SK-N-SH treated with all-trans-retinoic acid at 6 μM for 48 hours (cell line): ENCODE measurements at regions not wholly inside any gene's neighbourhood (a gene's known extent, or its start where the extent isn't known, plus 50 kb on each side); places are given as distances from the start of the nearest gene placed in this dataset.

Experiments
- BACH2 ChIP-seq: fragments of 250-450 bp; sonication (Bioruptor Pico); IDR thresholded peaks from 2 replicates; pipeline ENCODE4 v1.9.0; 2021; ENCODE audit warnings: mild to moderate bottlenecking, borderline replicate concordance
- CSDC2 ChIP-seq: fragments of 250-450 bp; sonication (Bioruptor Pico); IDR thresholded peaks from 2 replicates; pipeline ENCODE4 v1.5.0; 2020; ENCODE audit warnings: mild to moderate bottlenecking, moderate library complexity
- ISL1 ChIP-seq: fragments of 250-450 bp; sonication (Bioruptor Pico); IDR thresholded peaks from 2 replicates; pipeline ENCODE4 v2.1.2; 2022; ENCODE audit warnings: mild to moderate bottlenecking, moderate library complexity
- OSR1 ChIP-seq: fragments of 250-450 bp; sonication (Bioruptor Pico); IDR thresholded peaks from 2 replicates; pipeline ENCODE4 v1.8.0; 2022; ENCODE audit warnings: moderate library complexity, mild to moderate bottlenecking, inconsistent platforms
- PPARA ChIP-seq: fragments of 250-450 bp; sonication (Bioruptor Pico); IDR thresholded peaks from 2 replicates; pipeline ENCODE4 v1.5.0; 2020; ENCODE audit warnings: mild to moderate bottlenecking, borderline replicate concordance
- RARB ChIP-seq: fragments of 250-450 bp; sonication (Bioruptor Pico); IDR thresholded peaks from 2 replicates; pipeline ENCODE4 v1.8.0; 2021; ENCODE audit warnings: mild to moderate bottlenecking, moderate library complexity
- ZFP3 ChIP-seq: fragments of 250-450 bp; sonication (Bioruptor Pico); IDR thresholded peaks from 2 replicates; pipeline ENCODE4 v1.5.0; 2020; ENCODE audit warnings: mild to moderate bottlenecking, moderate library complexity
- ZNF565 ChIP-seq: fragments of 450-650 bp; formaldehyde crosslinking; conservative IDR thresholded peaks from 2 replicates; pipeline ENCODE4 v1.5.0; 2020; ENCODE audit warnings: low read depth, mild to moderate bottlenecking, moderate library complexity
- ZNF70 ChIP-seq: fragments of 450-650 bp; formaldehyde crosslinking; IDR thresholded peaks from 2 replicates; pipeline ENCODE4 v1.5.0; 2020; ENCODE audit warnings: mild to moderate bottlenecking, moderate library complexity
- TF ChIP-seq, protein P1 (sequence below): fragments of 250-450 bp; sonication (Bioruptor Pico); IDR thresholded peaks from 2 replicates; pipeline ENCODE4 v1.8.0; 2020; ENCODE audit warnings: mild to moderate bottlenecking, moderate library complexity, borderline replicate concordance
- TF ChIP-seq, protein P2 (sequence below): fragments of 250-450 bp; sonication (Bioruptor Pico); IDR thresholded peaks from 2 replicates; pipeline ENCODE4 v1.8.0; 2021; ENCODE audit warnings: low read depth, mild to moderate bottlenecking, moderate library complexity, borderline replicate concordance

DNA sequence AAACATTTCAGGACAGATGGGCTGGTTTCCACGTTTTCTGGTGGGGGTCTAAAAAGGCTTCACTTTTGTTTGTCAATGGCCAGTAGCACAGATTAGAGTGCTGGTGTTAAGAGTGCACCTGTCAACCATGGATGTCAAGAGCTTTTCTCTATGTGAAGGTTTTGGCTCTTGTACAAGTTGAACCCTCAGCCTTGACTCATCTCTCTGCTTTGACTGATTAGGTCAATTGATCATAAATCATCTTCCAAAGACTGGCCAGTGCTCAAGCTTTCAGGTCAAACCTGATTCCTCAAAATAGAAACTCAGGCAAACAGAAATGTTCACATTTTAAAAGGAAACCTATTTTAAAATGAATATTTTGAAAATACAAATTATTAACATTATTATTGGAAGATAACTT is 59.6 kb upstream of the SP4 start:
- no peak for TF ChIP-seq PPARA (CRISPR knock-in tag)
- TF ChIP-seq, protein P1, sequence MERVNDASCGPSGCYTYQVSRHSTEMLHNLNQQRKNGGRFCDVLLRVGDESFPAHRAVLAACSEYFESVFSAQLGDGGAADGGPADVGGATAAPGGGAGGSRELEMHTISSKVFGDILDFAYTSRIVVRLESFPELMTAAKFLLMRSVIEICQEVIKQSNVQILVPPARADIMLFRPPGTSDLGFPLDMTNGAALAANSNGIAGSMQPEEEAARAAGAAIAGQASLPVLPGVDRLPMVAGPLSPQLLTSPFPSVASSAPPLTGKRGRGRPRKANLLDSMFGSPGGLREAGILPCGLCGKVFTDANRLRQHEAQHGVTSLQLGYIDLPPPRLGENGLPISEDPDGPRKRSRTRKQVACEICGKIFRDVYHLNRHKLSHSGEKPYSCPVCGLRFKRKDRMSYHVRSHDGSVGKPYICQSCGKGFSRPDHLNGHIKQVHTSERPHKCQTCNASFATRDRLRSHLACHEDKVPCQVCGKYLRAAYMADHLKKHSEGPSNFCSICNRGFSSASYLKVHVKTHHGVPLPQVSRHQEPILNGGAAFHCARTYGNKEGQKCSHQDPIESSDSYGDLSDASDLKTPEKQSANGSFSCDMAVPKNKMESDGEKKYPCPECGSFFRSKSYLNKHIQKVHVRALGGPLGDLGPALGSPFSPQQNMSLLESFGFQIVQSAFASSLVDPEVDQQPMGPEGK (CRISPR knock-in tag), result no peak
- no peak for TF ChIP-seq BACH2
- no peak for TF ChIP-seq ZFP3 (CRISPR knock-in tag)
- TF ChIP-seq, protein P2, sequence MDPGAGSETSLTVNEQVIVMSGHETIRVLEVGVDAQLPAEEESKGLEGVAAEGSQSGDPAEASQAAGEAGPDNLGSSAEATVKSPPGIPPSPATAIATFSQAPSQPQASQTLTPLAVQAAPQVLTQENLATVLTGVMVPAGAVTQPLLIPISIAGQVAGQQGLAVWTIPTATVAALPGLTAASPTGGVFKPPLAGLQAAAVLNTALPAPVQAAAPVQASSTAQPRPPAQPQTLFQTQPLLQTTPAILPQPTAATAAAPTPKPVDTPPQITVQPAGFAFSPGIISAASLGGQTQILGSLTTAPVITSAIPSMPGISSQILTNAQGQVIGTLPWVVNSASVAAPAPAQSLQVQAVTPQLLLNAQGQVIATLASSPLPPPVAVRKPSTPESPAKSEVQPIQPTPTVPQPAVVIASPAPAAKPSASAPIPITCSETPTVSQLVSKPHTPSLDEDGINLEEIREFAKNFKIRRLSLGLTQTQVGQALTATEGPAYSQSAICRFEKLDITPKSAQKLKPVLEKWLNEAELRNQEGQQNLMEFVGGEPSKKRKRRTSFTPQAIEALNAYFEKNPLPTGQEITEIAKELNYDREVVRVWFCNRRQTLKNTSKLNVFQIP (CRISPR knock-in tag), result no peak
- TF ChIP-seq ISL1 (CRISPR knock-in tag), result no peak
- no peak for TF ChIP-seq CSDC2 (CRISPR knock-in tag)
- TF ChIP-seq OSR1 (CRISPR knock-in tag), result no peak
- TF ChIP-seq ZNF565, result no peak
- TF ChIP-seq RARB (CRISPR knock-in tag), result no peak
- TF ChIP-seq ZNF70 (CRISPR knock-in tag), result no peak
